ENCODE measurements at regions not wholly inside any gene's neighbourhood (a gene's known extent, or its start where the extent isn't known, plus 50 kb on each side); places are given as distances from the start of the nearest gene placed in this dataset.

DNA sequence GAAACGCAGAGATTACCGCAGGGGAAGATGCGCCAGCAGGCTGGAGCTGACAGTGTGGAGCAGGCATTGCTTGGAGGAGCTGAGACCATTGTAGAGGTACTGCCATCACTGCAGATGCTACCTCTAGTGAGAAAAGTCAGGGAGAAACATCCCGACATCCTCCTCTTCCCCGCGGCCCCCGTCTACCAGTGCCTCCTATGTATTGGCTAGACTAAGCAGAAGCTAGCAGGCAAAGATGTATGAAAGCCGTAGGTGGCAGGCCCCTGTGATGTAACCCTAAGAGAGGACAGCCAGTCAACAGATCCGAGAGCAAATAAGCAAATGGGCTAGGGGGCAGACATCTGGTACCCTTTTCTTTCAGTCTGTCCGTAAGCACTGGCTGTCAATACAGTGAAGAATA lies 115.5 kb upstream of the ACTBL2 start:
- TF ChIP-seq, protein P1, sequence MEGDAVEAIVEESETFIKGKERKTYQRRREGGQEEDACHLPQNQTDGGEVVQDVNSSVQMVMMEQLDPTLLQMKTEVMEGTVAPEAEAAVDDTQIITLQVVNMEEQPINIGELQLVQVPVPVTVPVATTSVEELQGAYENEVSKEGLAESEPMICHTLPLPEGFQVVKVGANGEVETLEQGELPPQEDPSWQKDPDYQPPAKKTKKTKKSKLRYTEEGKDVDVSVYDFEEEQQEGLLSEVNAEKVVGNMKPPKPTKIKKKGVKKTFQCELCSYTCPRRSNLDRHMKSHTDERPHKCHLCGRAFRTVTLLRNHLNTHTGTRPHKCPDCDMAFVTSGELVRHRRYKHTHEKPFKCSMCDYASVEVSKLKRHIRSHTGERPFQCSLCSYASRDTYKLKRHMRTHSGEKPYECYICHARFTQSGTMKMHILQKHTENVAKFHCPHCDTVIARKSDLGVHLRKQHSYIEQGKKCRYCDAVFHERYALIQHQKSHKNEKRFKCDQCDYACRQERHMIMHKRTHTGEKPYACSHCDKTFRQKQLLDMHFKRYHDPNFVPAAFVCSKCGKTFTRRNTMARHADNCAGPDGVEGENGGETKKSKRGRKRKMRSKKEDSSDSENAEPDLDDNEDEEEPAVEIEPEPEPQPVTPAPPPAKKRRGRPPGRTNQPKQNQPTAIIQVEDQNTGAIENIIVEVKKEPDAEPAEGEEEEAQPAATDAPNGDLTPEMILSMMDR (IDR thresholded peaks at IDR 0.05; ENCODE audit: low read length) = no peak
- TF ChIP-seq EZH2phosphoT487 (IDR thresholded peaks at IDR 0.05; ENCODE audit: low read length) = no peak
- no peak for TF ChIP-seq EZH2 (optimal IDR thresholded peaks at IDR 0.05; ENCODE audit: low read depth, low read length)

Measured in MM.1S (cell line).